CD4-positive, CD25-positive, alpha-beta regulatory T cell (primary cell): ENCODE measurements at regions not wholly inside any gene's neighbourhood (a gene's known extent, or its start where the extent isn't known, plus 50 kb on each side); places are given as distances from the start of the nearest gene placed in this dataset.

Source experiments
- ATAC-seq, 2 donors: fragments of 150-1000 bp; cut with Tn5 transposase; one replicate each; pipeline ENCODE4 v1.10.0; 2021; ENCODE audit warnings: low read depth in 2 of 2, moderate number of reproducible peaks in 2 of 2, moderate library complexity in 1 of 2
- DNase-seq, 3 donors: peaks; one replicate each; pipeline versions ENCODE4 v3.0.0 to v3.0.0-alpha.2; 2012 to 2022; ENCODE audit warnings: mixed read lengths in 1 of 3
- H3K27ac ChIP-seq: one replicate; pipeline ENCODE4 v1.7.0; 2013; ENCODE audit warnings: mild to moderate bottlenecking, low read length; ENCODE audit not compliant: insufficient read depth, poor library complexity, severe bottlenecking
- H3K27me3 ChIP-seq: one replicate; pipeline ENCODE4 v1.7.0; 2013; ENCODE audit warnings: low read length; ENCODE audit not compliant: control insufficient read depth, insufficient read depth
- H3K36me3 ChIP-seq: one replicate; pipeline ENCODE4 v1.7.0; 2013; ENCODE audit warnings: mild to moderate bottlenecking, low read length, moderate library complexity; ENCODE audit not compliant: control insufficient read depth, insufficient read depth
- H3K4me1 ChIP-seq: 2 replicates; pipeline ENCODE4 v1.7.0; 2013; ENCODE audit warnings: mild to moderate bottlenecking, low read length; ENCODE audit not compliant: insufficient read depth, control insufficient read depth, poor library complexity, severe bottlenecking
- H3K4me3 ChIP-seq: one replicate; pipeline ENCODE4 v1.7.0; 2013; ENCODE audit warnings: low read depth, mild to moderate bottlenecking, low read length, moderate library complexity
- H3K9me3 ChIP-seq, 2 experiments: 1 replicate in 1 of 2; 2 replicates in 1 of 2; pipeline ENCODE4 v1.7.0; 2013; ENCODE audit warnings: low read length in 2 of 2, mild to moderate bottlenecking in 1 of 2, moderate library complexity in 1 of 2; ENCODE audit not compliant: control insufficient read depth in 2 of 2
- H3K27ac Mint-ChIP-seq, 3 donors: one replicate each; pipeline ENCODE4 v1.8.0; 2020 to 2022; ENCODE audit warnings: mild to moderate bottlenecking in 3 of 3, mixed read lengths in 3 of 3, moderate library complexity in 2 of 3
- H3K27me3 Mint-ChIP-seq: one replicate; pipeline ENCODE4 v1.8.0; 2022; ENCODE audit warnings: mild to moderate bottlenecking, mixed read lengths
- H3K36me3 Mint-ChIP-seq: one replicate; pipeline ENCODE4 v1.8.0; 2020; ENCODE audit warnings: mixed read lengths
- H3K4me1 Mint-ChIP-seq, 4 donors: one replicate each; pipeline ENCODE4 v1.8.0; 2020 to 2022; ENCODE audit warnings: mixed read lengths in 4 of 4, mild to moderate bottlenecking in 1 of 4
- H3K4me3 Mint-ChIP-seq, 4 donors: one replicate each; pipeline ENCODE4 v1.8.0; 2020 to 2022; ENCODE audit warnings: mild to moderate bottlenecking in 4 of 4, mixed read lengths in 4 of 4, moderate library complexity in 3 of 4
- H3K9me3 Mint-ChIP-seq, 7 donors: one replicate each; pipeline ENCODE4 v1.8.0; 2020 to 2022; ENCODE audit warnings: mixed read lengths in 7 of 7, mild to moderate bottlenecking in 3 of 7, moderate library complexity in 2 of 7

- Mint-ChIP-seq H3K4me1 (peaks cover 2 to 13% (median 7%) of the 10 kb centered on the region in 4 donors), H3K27ac (no peak overlapping the region), H3K36me3 (no peaks in the 10 kb centered on the region), H3K4me3 (no peak overlapping the region), H3K27me3 (no peaks in the 10 kb centered on the region), H3K9me3 (peaks cover 0 to 3% (median 0%) of the 10 kb centered on the region in 7 donors)
- Histone ChIP-seq H3K4me1 (no peaks in the 10 kb centered on the region), H3K27ac (no peak overlapping the region), H3K4me3 (no peak overlapping the region), H3K9me3 (no peaks in the 10 kb centered on the region), H3K36me3 (no peaks in the 10 kb centered on the region), H3K27me3 (no peaks in the 10 kb centered on the region)
- no peak for ATAC-seq
- no peak for DNase-seq
These were observed 531.0 kb upstream of the NR2F2 start for GRCh38 chr15:95799286-95800200.

GRCh38 chr15:95804484-95804883 is 526.0 kb upstream of the NR2F2 start:
- Histone ChIP-seq H3K4me3 (no peak overlapping the region), H3K4me1 (no peaks in the 10 kb centered on the region), H3K27ac (no peak overlapping the region), H3K9me3 (peaks cover 0 to 3% of the 10 kb centered on the region in 2 experiments), H3K36me3 (no peaks in the 10 kb centered on the region), H3K27me3 (no peaks in the 10 kb centered on the region)
- peaks cover 0 to 9% (median 3%) of the 10 kb centered on the region in 7 donors for H3K9me3 Mint-ChIP-seq
- peaks cover 6% of the 10 kb centered on the region for H3K36me3 Mint-ChIP-seq
- no peaks in the 10 kb centered on the region for H3K27me3 Mint-ChIP-seq
- ATAC-seq (no peak), DNase-seq (no peak)
- no peak overlapping the region for H3K4me3 Mint-ChIP-seq
- H3K27ac Mint-ChIP-seq = peak overlapping the region in 1 of 3 donors; percentile 39
- H3K4me1 Mint-ChIP-seq = peaks cover 2 to 13% (median 7%) of the 10 kb centered on the region in 4 donors

GRCh38 chr15:95812491-95812890 is 518.0 kb upstream of the NR2F2 start:
- H3K36me3 ChIP-seq = no peaks in the 10 kb centered on the region
- no peaks in the 10 kb centered on the region for H3K27me3 ChIP-seq
- peaks cover 0 to 4% (median 0%) of the 10 kb centered on the region in 7 donors for H3K9me3 Mint-ChIP-seq
- no peaks in the 10 kb centered on the region for H3K9me3 ChIP-seq
- H3K4me3 Mint-ChIP-seq = no peak overlapping the region
- H3K36me3 Mint-ChIP-seq = no peaks in the 10 kb centered on the region
- H3K4me3 ChIP-seq = no peak overlapping the region
- H3K27me3 Mint-ChIP-seq = no peaks in the 10 kb centered on the region
- H3K4me1 ChIP-seq = no peaks in the 10 kb centered on the region
- no peak for ATAC-seq
- H3K27ac Mint-ChIP-seq = no peak overlapping the region
- H3K27ac ChIP-seq = no peak overlapping the region
- no peaks in the 10 kb centered on the region for H3K4me1 Mint-ChIP-seq
- DNase-seq = no peak

GRCh38 chr15:95814908-95815307 is 515.6 kb upstream of the NR2F2 start:
- Mint-ChIP-seq H3K36me3 (no peaks in the 10 kb centered on the region), H3K4me3 (no peak overlapping the region), H3K27me3 (no peaks in the 10 kb centered on the region), H3K4me1 (no peaks in the 10 kb centered on the region), H3K27ac (no peak overlapping the region), H3K9me3 (peaks cover 0 to 4% (median 0%) of the 10 kb centered on the region in 7 donors)
- Histone ChIP-seq H3K36me3 (no peaks in the 10 kb centered on the region), H3K4me3 (no peak overlapping the region), H3K27ac (no peak overlapping the region), H3K9me3 (no peaks in the 10 kb centered on the region), H3K4me1 (no peaks in the 10 kb centered on the region), H3K27me3 (no peaks in the 10 kb centered on the region)
- no peak for DNase-seq
- ATAC-seq = no peak

GRCh38 chr15:95816591-95816990 is 513.9 kb upstream of the NR2F2 start:
- Histone ChIP-seq H3K27me3 (no peaks in the 10 kb centered on the region), H3K4me3 (no peak overlapping the region), H3K36me3 (no peaks in the 10 kb centered on the region), H3K9me3 (no peaks in the 10 kb centered on the region), H3K27ac (no peak overlapping the region), H3K4me1 (no peaks in the 10 kb centered on the region)
- Mint-ChIP-seq H3K36me3 (no peaks in the 10 kb centered on the region), H3K4me1 (no peaks in the 10 kb centered on the region), H3K9me3 (peaks cover 0 to 4% (median 0%) of the 10 kb centered on the region in 7 donors), H3K4me3 (no peak overlapping the region), H3K27me3 (peaks cover 4% of the 10 kb centered on the region), H3K27ac (no peak overlapping the region)
- no peak for ATAC-seq
- DNase-seq = no peak

GRCh38 chr15:95822961-95823360 is 507.5 kb upstream of the NR2F2 start:
- no peak for ATAC-seq
- no peak for DNase-seq
- peaks cover 0 to 15% (median 8%) of the 10 kb centered on the region in 4 donors for H3K4me1 Mint-ChIP-seq
- no peaks in the 10 kb centered on the region for H3K36me3 ChIP-seq
- H3K36me3 Mint-ChIP-seq = no peaks in the 10 kb centered on the region
- H3K4me1 ChIP-seq = no peaks in the 10 kb centered on the region
- H3K27me3 ChIP-seq = no peaks in the 10 kb centered on the region
- peaks cover 4% of the 10 kb centered on the region for H3K27me3 Mint-ChIP-seq
- H3K9me3 ChIP-seq = no peaks in the 10 kb centered on the region
- no peak overlapping the region for H3K27ac ChIP-seq
- H3K4me3 Mint-ChIP-seq = no peak overlapping the region
- peaks cover 0 to 4% (median 0%) of the 10 kb centered on the region in 7 donors for H3K9me3 Mint-ChIP-seq
- no peak overlapping the region for H3K4me3 ChIP-seq
- no peak overlapping the region for H3K27ac Mint-ChIP-seq

GRCh38 chr15:95825208-95825607 is 505.3 kb upstream of the NR2F2 start:
- Histone ChIP-seq H3K27me3 (no peaks in the 10 kb centered on the region), H3K4me3 (no peak overlapping the region), H3K36me3 (no peaks in the 10 kb centered on the region), H3K9me3 (no peaks in the 10 kb centered on the region), H3K27ac (no peak overlapping the region), H3K4me1 (no peaks in the 10 kb centered on the region)
- Mint-ChIP-seq H3K27ac (no peak overlapping the region), H3K9me3 (peaks cover 0 to 4% (median 0%) of the 10 kb centered on the region in 7 donors), H3K36me3 (no peaks in the 10 kb centered on the region), H3K4me1 (peaks cover 5 to 18% (median 12%) of the 10 kb centered on the region in 4 donors), H3K4me3 (no peak overlapping the region), H3K27me3 (peaks cover under 1% of the 10 kb centered on the region)
- ATAC-seq (no peak), DNase-seq (no peak)
